ENCODE measurements at regions not wholly inside any gene's neighbourhood (a gene's known extent, or its start where the extent isn't known, plus 50 kb on each side); places are given as distances from the start of the nearest gene placed in this dataset.

- no peak overlapping the region for H3K4me3 Mint-ChIP-seq
- H3K27me3 Mint-ChIP-seq (ENCODE audit: low read depth), result no peaks in the 10 kb centered on the region
- no peaks in the 10 kb centered on the region for H3K4me1 Mint-ChIP-seq (ENCODE audit: low read depth)
- no peak overlapping the region for H3K27ac Mint-ChIP-seq
- H3K9me3 Mint-ChIP-seq (ENCODE audit: insufficient read depth), result no peaks in the 10 kb centered on the region
- CTCF ChIA-PET, result no interaction called here
- no peak for DNase-seq
- no peak for ATAC-seq
- H3K36me3 Mint-ChIP-seq (ENCODE audit: low read depth), result no peaks in the 10 kb centered on the region
- POLR2A ChIA-PET, result no interaction called here
Measured at GRCh38 chr3:55369141-55369847, 117.8 kb downstream of the WNT5A start.

DNA sequence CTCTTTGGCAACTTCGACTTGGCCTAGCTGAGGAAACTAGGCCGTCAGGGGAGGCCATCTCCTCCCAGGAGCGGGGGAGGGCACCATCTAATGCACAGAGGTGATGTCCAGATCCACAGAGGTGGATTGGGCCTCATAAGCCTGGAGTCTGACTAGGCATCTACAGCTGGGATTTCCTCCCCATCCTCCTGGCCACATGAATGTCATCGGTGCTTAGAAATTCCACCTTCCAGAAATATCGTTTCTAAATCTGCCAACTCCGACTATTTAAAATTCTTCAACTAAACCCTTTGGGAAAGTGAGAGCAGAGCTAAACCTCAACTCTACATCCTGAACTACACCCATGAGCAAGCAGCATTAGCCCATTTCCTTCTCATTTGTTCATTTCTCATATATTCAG, 118.7 kb downstream of the WNT5A start:
- Mint-ChIP-seq H3K27ac (no peak overlapping the region), H3K4me3 (no peak overlapping the region), H3K36me3 (ENCODE audit: low read depth) (no peaks in the 10 kb centered on the region), H3K4me1 (ENCODE audit: low read depth) (no peaks in the 10 kb centered on the region), H3K9me3 (ENCODE audit: insufficient read depth) (no peaks in the 10 kb centered on the region), H3K27me3 (ENCODE audit: low read depth) (no peaks in the 10 kb centered on the region)
- DNase-seq, result no peak
- ATAC-seq, result no peak
- POLR2A ChIA-PET, result no interaction called here
- CTCF ChIA-PET, result no interaction called here

DNA sequence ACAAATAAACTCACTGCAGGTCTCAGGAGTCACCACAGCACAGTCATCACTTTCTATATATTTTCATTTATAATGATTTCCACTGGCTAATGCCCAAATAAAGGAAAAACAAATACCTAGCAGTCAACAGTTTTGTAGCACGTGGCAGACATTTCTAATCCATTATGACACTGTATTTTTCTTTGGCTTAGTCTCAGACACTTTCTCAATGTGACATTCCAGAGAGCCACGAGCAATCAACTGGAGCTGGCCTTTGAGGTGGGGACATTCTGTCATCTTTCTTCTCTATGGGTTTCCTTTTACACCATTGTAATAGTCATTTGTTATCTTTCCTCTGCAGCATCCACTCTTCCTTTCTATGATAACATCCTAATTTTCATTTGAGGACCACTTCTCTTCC, 119.7 kb downstream of the WNT5A start:
- ATAC-seq, result no peak
- no peaks in the 10 kb centered on the region for H3K27me3 Mint-ChIP-seq (ENCODE audit: low read depth)
- no peaks in the 10 kb centered on the region for H3K4me1 Mint-ChIP-seq (ENCODE audit: low read depth)
- DNase-seq, result no peak
- H3K36me3 Mint-ChIP-seq (ENCODE audit: low read depth), result no peaks in the 10 kb centered on the region
- no peak overlapping the region for H3K4me3 Mint-ChIP-seq
- no peak overlapping the region for H3K27ac Mint-ChIP-seq
- CTCF ChIA-PET, result no interaction called here
- no peaks in the 10 kb centered on the region for H3K9me3 Mint-ChIP-seq (ENCODE audit: insufficient read depth)
- POLR2A ChIA-PET, result no interaction called here

- Mint-ChIP-seq H3K4me3 (no peak overlapping the region), H3K9me3 (ENCODE audit: insufficient read depth) (no peaks in the 10 kb centered on the region), H3K36me3 (ENCODE audit: low read depth) (no peaks in the 10 kb centered on the region), H3K27me3 (ENCODE audit: low read depth) (no peaks in the 10 kb centered on the region), H3K4me1 (ENCODE audit: low read depth) (no peaks in the 10 kb centered on the region), H3K27ac (no peak overlapping the region)
- no peak for ATAC-seq
- POLR2A ChIA-PET, result no interaction called here
- DNase-seq, result no peak
- CTCF ChIA-PET, result no interaction called here
Measured at GRCh38 chr3:55364421-55364820, 122.7 kb downstream of the WNT5A start.

DNA sequence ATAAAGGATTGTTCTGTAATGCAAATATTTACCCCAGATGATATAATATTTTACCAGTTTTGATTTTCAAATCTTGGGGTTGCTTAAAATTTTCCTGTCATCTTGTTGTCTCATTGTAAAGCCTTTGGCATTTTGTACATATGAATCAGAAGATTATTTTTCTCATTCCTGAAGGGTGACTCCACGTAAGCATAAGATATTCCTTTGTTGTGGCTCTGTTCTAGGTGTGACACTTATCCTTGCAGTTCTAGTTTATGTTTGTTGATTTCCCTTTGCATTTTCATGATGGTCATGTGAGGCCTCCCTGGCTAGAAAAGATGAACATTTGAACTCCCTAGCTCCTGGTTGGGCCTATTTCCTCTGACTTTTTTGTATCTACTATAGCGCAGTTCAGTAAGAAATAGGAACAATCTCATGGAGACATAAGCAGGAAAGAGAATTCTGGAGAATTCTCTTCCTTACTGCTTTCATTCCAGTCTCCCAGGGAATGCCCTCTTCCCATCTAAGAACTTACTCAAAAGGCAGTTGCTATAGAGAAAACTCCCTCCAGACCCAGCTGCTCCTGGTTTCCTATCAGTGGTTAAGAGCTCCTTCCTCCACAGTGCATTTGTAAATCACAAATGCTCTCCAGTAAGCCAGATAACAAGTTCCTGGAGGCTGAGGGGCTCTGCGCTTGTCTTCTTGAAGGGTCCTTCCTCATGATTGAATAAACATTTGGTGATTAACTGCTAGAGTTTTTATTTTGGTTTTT, 124.7 kb downstream of the WNT5A start:
- no peak overlapping the region for H3K27ac Mint-ChIP-seq
- ATAC-seq (no peak), DNase-seq (no peak)
- POLR2A ChIA-PET, result no interaction called here
- H3K27me3 Mint-ChIP-seq (ENCODE audit: low read depth), result no peaks in the 10 kb centered on the region
- CTCF ChIA-PET, result no interaction called here
- no peak overlapping the region for H3K4me3 Mint-ChIP-seq
- no peaks in the 10 kb centered on the region for H3K36me3 Mint-ChIP-seq (ENCODE audit: low read depth)
- H3K4me1 Mint-ChIP-seq (ENCODE audit: low read depth), result no peaks in the 10 kb centered on the region
- H3K9me3 Mint-ChIP-seq (ENCODE audit: insufficient read depth), result no peaks in the 10 kb centered on the region

GRCh38 chr3:55357796-55358195, 129.3 kb downstream of the WNT5A start:
- ATAC-seq (no peak), DNase-seq (no peak)
- no peak overlapping the region for H3K4me3 Mint-ChIP-seq
- CTCF ChIA-PET, result no interaction called here
- no peaks in the 10 kb centered on the region for H3K9me3 Mint-ChIP-seq (ENCODE audit: insufficient read depth)
- H3K4me1 Mint-ChIP-seq (ENCODE audit: low read depth), result no peaks in the 10 kb centered on the region
- H3K27me3 Mint-ChIP-seq (ENCODE audit: low read depth), result no peaks in the 10 kb centered on the region
- no peaks in the 10 kb centered on the region for H3K36me3 Mint-ChIP-seq (ENCODE audit: low read depth)
- H3K27ac Mint-ChIP-seq, result no peak overlapping the region
- POLR2A ChIA-PET, result no interaction called here

GRCh38 chr3:55352668-55353067, 134.4 kb downstream of the WNT5A start:
- H3K4me1 Mint-ChIP-seq (ENCODE audit: low read depth), result no peaks in the 10 kb centered on the region
- ATAC-seq, result no peak
- no peak overlapping the region for H3K4me3 Mint-ChIP-seq
- H3K36me3 Mint-ChIP-seq (ENCODE audit: low read depth), result no peaks in the 10 kb centered on the region
- POLR2A ChIA-PET, result no interaction called here
- no peak for DNase-seq
- no peaks in the 10 kb centered on the region for H3K27me3 Mint-ChIP-seq (ENCODE audit: low read depth)
- H3K27ac Mint-ChIP-seq, result no peak overlapping the region
- no peaks in the 10 kb centered on the region for H3K9me3 Mint-ChIP-seq (ENCODE audit: insufficient read depth)
- CTCF ChIA-PET, result no interaction called here

DNA sequence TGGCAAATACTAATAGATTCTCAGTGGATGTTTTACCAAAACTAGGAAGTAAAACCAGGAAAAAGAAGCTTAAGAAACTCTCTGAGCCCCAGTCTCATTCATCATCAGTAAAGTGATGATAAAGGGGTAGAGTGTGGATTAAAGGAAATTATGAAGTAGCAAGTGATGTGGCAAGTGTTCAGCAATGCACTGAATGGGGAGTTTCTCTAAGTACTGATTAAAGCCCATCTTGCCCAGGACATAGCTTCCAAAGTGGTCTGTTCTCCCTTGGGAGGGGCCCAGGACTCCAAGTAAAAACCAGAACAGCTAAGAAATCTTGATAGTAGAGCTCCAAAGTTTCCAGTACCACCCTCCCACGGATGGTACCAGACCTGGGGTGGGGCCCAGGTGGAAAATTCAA, 137.3 kb downstream of the WNT5A start:
- DNase-seq (no peak), ATAC-seq (no peak)
- no peaks in the 10 kb centered on the region for H3K27me3 Mint-ChIP-seq (ENCODE audit: low read depth)
- no peaks in the 10 kb centered on the region for H3K9me3 Mint-ChIP-seq (ENCODE audit: insufficient read depth)
- CTCF ChIA-PET, result interaction anchor here (0.9 kb wide), 1 partner anchor 16 kb away, joined by 3 read pairs; no protein-coding TSS in a partner anchor
- no peak overlapping the region for H3K4me3 Mint-ChIP-seq
- H3K36me3 Mint-ChIP-seq (ENCODE audit: low read depth), result no peaks in the 10 kb centered on the region
- H3K4me1 Mint-ChIP-seq (ENCODE audit: low read depth), result no peaks in the 10 kb centered on the region
- POLR2A ChIA-PET, result no interaction called here
- no peak overlapping the region for H3K27ac Mint-ChIP-seq

- ChIA-PET POLR2A (no interaction called here), CTCF (no interaction called here)
- H3K27me3 Mint-ChIP-seq (ENCODE audit: low read depth), result no peaks in the 10 kb centered on the region
- ATAC-seq (no peak), DNase-seq (no peak)
- no peaks in the 10 kb centered on the region for H3K9me3 Mint-ChIP-seq (ENCODE audit: insufficient read depth)
- H3K36me3 Mint-ChIP-seq (ENCODE audit: low read depth), result no peaks in the 10 kb centered on the region
- no peak overlapping the region for H3K27ac Mint-ChIP-seq
- no peak overlapping the region for H3K4me3 Mint-ChIP-seq
- no peaks in the 10 kb centered on the region for H3K4me1 Mint-ChIP-seq (ENCODE audit: low read depth)
Measured at GRCh38 chr3:55343486-55344357, 143.4 kb downstream of the WNT5A start.

GRCh38 chr3:55341502-55342031, 145.5 kb downstream of the WNT5A start:
- H3K27ac Mint-ChIP-seq, result no peak overlapping the region
- H3K27me3 Mint-ChIP-seq (ENCODE audit: low read depth), result no peaks in the 10 kb centered on the region
- H3K4me1 Mint-ChIP-seq (ENCODE audit: low read depth), result no peaks in the 10 kb centered on the region
- ChIA-PET CTCF (no interaction called here), POLR2A (no interaction called here)
- H3K36me3 Mint-ChIP-seq (ENCODE audit: low read depth), result no peaks in the 10 kb centered on the region
- ATAC-seq, result no peak
- H3K9me3 Mint-ChIP-seq (ENCODE audit: insufficient read depth), result no peaks in the 10 kb centered on the region
- H3K4me3 Mint-ChIP-seq, result no peak overlapping the region
- DNase-seq, result no peak

DNA sequence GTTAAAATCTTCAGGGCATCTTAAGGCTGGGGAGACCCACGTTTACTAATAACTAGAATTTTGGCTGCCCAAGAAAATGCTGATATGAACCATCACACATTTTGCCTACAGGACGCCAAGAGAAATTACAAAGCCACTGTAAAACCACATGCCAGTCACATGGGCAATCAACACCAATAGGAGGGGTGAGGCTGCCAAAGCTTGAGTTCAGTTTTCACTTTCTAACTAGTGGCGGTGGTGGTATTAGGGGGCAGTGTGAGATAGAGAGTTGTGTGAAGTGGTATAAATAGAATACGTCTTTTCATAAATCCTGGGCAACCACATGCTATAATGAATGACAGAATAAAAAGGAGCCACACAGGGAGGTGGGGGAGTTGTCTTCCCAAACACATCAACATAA, 147.3 kb downstream of the WNT5A start:
- POLR2A ChIA-PET, result no interaction called here
- Mint-ChIP-seq H3K9me3 (ENCODE audit: insufficient read depth) (no peaks in the 10 kb centered on the region), H3K36me3 (ENCODE audit: low read depth) (no peaks in the 10 kb centered on the region), H3K4me1 (ENCODE audit: low read depth) (no peaks in the 10 kb centered on the region), H3K27ac (no peak overlapping the region), H3K27me3 (ENCODE audit: low read depth) (no peaks in the 10 kb centered on the region), H3K4me3 (no peak overlapping the region)
- CTCF ChIA-PET, result no interaction called here
- no peak for ATAC-seq
- no peak for DNase-seq

- ChIA-PET CTCF (no interaction called here), POLR2A (no interaction called here)
- no peak overlapping the region for H3K4me3 Mint-ChIP-seq
- no peaks in the 10 kb centered on the region for H3K27me3 Mint-ChIP-seq (ENCODE audit: low read depth)
- H3K4me1 Mint-ChIP-seq (ENCODE audit: low read depth), result no peaks in the 10 kb centered on the region
- DNase-seq (no peak), ATAC-seq (no peak)
- no peak overlapping the region for H3K27ac Mint-ChIP-seq
- no peaks in the 10 kb centered on the region for H3K9me3 Mint-ChIP-seq (ENCODE audit: insufficient read depth)
- no peaks in the 10 kb centered on the region for H3K36me3 Mint-ChIP-seq (ENCODE audit: low read depth)
Measured at GRCh38 chr3:55339390-55339789, 147.7 kb downstream of the WNT5A start.
